ENCODE measurements at regions not wholly inside any gene's neighbourhood (a gene's known extent, or its start where the extent isn't known, plus 50 kb on each side); places are given as distances from the start of the nearest gene placed in this dataset.

GRCh38 chr20:24151621-24152294 lies 163.2 kb upstream of the GGTLC1 start:
- Histone ChIP-seq H3K4me1 (ENCODE audit: control insufficient read depth in 1 of 2, insufficient read depth in 2 of 2, low read length in 2 of 2) (no peaks in the 10 kb centered on the region), H3K9me3 (ENCODE audit: control insufficient read depth in 1 of 2, low read length in 2 of 2) (no peaks in the 10 kb centered on the region), H3K27ac (ENCODE audit: low read depth, low read length) (no peak overlapping the region)

GRCh38 chr20:24150406-24150805 lies 161.8 kb upstream of the GGTLC1 start:
- H3K4me3 ChIP-seq (ENCODE audit: low read depth in 1 of 2, low read length in 2 of 2): no peak overlapping the region
- H3K9me3 ChIP-seq (ENCODE audit: control insufficient read depth in 1 of 2, low read length in 2 of 2): no peaks in the 10 kb centered on the region
- no peaks in the 10 kb centered on the region for H3K4me1 ChIP-seq (ENCODE audit: control insufficient read depth in 1 of 2, insufficient read depth in 2 of 2, low read length in 2 of 2)
- no peaks in the 10 kb centered on the region for H3K36me3 ChIP-seq (ENCODE audit: control insufficient read depth in 1 of 2, insufficient read depth in 2 of 2, low read length in 2 of 2)
- H3K27me3 ChIP-seq (ENCODE audit: control insufficient read depth in 1 of 2, insufficient read depth in 2 of 2, low read length in 2 of 2): no peaks in the 10 kb centered on the region
- no peak overlapping the region for H3K9ac ChIP-seq (ENCODE audit: low read depth in 1 of 2, low read length in 2 of 2)
- H3K27ac ChIP-seq (ENCODE audit: low read depth, low read length): no peak overlapping the region

More at GRCh38 chr20:24151621-24152294, 163.2 kb upstream of the GGTLC1 start:
- Histone ChIP-seq H3K4me3 (ENCODE audit: low read depth in 1 of 2, low read length in 2 of 2) (no peak overlapping the region), H3K27me3 (ENCODE audit: control insufficient read depth in 1 of 2, insufficient read depth in 2 of 2, low read length in 2 of 2) (no peaks in the 10 kb centered on the region), H3K9ac (ENCODE audit: low read depth in 1 of 2, low read length in 2 of 2) (no peak overlapping the region), H3K36me3 (ENCODE audit: control insufficient read depth in 1 of 2, insufficient read depth in 2 of 2, low read length in 2 of 2) (no peaks in the 10 kb centered on the region)

- Histone ChIP-seq H3K4me1 (ENCODE audit: control insufficient read depth in 1 of 2, insufficient read depth in 2 of 2, low read length in 2 of 2) (no peaks in the 10 kb centered on the region), H3K9me3 (ENCODE audit: control insufficient read depth in 1 of 2, low read length in 2 of 2) (no peaks in the 10 kb centered on the region), H3K27me3 (ENCODE audit: control insufficient read depth in 1 of 2, insufficient read depth in 2 of 2, low read length in 2 of 2) (no peaks in the 10 kb centered on the region), H3K9ac (ENCODE audit: low read depth in 1 of 2, low read length in 2 of 2) (no peak overlapping the region), H3K36me3 (ENCODE audit: control insufficient read depth in 1 of 2, insufficient read depth in 2 of 2, low read length in 2 of 2) (no peaks in the 10 kb centered on the region), H3K27ac (ENCODE audit: low read depth, low read length) (no peak overlapping the region), H3K4me3 (ENCODE audit: low read depth in 1 of 2, low read length in 2 of 2) (no peak overlapping the region)
Measured at GRCh38 chr20:24149881-24150307, 161.3 kb upstream of the GGTLC1 start.

- no peak overlapping the region for H3K27ac ChIP-seq (ENCODE audit: low read depth, low read length)
- H3K27me3 ChIP-seq (ENCODE audit: control insufficient read depth in 1 of 2, insufficient read depth in 2 of 2, low read length in 2 of 2): no peaks in the 10 kb centered on the region
- H3K4me3 ChIP-seq (ENCODE audit: low read depth in 1 of 2, low read length in 2 of 2): no peak overlapping the region
- no peak overlapping the region for H3K9ac ChIP-seq (ENCODE audit: low read depth in 1 of 2, low read length in 2 of 2)
- no peaks in the 10 kb centered on the region for H3K4me1 ChIP-seq (ENCODE audit: control insufficient read depth in 1 of 2, insufficient read depth in 2 of 2, low read length in 2 of 2)
- no peaks in the 10 kb centered on the region for H3K36me3 ChIP-seq (ENCODE audit: control insufficient read depth in 1 of 2, insufficient read depth in 2 of 2, low read length in 2 of 2)
- no peaks in the 10 kb centered on the region for H3K9me3 ChIP-seq (ENCODE audit: control insufficient read depth in 1 of 2, low read length in 2 of 2)
Measured at GRCh38 chr20:24149175-24149574, 160.6 kb upstream of the GGTLC1 start.

- H3K36me3 ChIP-seq (ENCODE audit: control insufficient read depth in 1 of 2, insufficient read depth in 2 of 2, low read length in 2 of 2): no peaks in the 10 kb centered on the region
- no peak overlapping the region for H3K9ac ChIP-seq (ENCODE audit: low read depth in 1 of 2, low read length in 2 of 2)
- no peaks in the 10 kb centered on the region for H3K9me3 ChIP-seq (ENCODE audit: control insufficient read depth in 1 of 2, low read length in 2 of 2)
- H3K27me3 ChIP-seq (ENCODE audit: control insufficient read depth in 1 of 2, insufficient read depth in 2 of 2, low read length in 2 of 2): no peaks in the 10 kb centered on the region
- H3K4me3 ChIP-seq (ENCODE audit: low read depth in 1 of 2, low read length in 2 of 2): no peak overlapping the region
- H3K27ac ChIP-seq (ENCODE audit: low read depth, low read length): no peak overlapping the region
- no peaks in the 10 kb centered on the region for H3K4me1 ChIP-seq (ENCODE audit: control insufficient read depth in 1 of 2, insufficient read depth in 2 of 2, low read length in 2 of 2)
Measured at GRCh38 chr20:24148372-24148771, 159.8 kb upstream of the GGTLC1 start.

DNA sequence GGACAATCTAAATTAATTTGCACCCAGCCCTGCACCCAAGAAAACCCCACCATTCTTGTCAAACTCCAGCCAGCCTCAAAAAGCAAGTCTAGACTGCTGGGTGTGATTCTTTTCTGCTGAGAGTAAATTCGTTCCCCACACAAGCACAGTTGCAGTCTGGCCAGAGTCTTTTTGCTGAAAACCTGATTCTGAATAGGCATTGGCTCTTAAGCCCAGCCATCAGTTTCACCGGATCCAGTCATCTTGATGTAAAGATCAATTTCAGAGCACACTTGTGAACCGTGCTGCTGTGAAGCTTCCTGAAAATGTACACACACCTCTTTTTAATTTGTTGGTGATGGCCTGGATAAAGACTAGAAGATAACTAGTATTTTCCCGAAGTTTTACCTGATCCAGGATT lies 159.4 kb upstream of the GGTLC1 start:
- Histone ChIP-seq H3K4me3 (ENCODE audit: low read depth in 1 of 2, low read length in 2 of 2) (no peak overlapping the region), H3K4me1 (ENCODE audit: control insufficient read depth in 1 of 2, insufficient read depth in 2 of 2, low read length in 2 of 2) (no peaks in the 10 kb centered on the region), H3K9me3 (ENCODE audit: control insufficient read depth in 1 of 2, low read length in 2 of 2) (no peaks in the 10 kb centered on the region)

GRCh38 chr20:24147479-24147878 lies 158.9 kb upstream of the GGTLC1 start:
- H3K4me1 ChIP-seq (ENCODE audit: control insufficient read depth in 1 of 2, insufficient read depth in 2 of 2, low read length in 2 of 2): no peaks in the 10 kb centered on the region
- H3K27ac ChIP-seq (ENCODE audit: low read depth, low read length): no peak overlapping the region
- no peak overlapping the region for H3K9ac ChIP-seq (ENCODE audit: low read depth in 1 of 2, low read length in 2 of 2)
- no peaks in the 10 kb centered on the region for H3K9me3 ChIP-seq (ENCODE audit: control insufficient read depth in 1 of 2, low read length in 2 of 2)
- H3K4me3 ChIP-seq (ENCODE audit: low read depth in 1 of 2, low read length in 2 of 2): no peak overlapping the region
- no peaks in the 10 kb centered on the region for H3K36me3 ChIP-seq (ENCODE audit: control insufficient read depth in 1 of 2, insufficient read depth in 2 of 2, low read length in 2 of 2)
- H3K27me3 ChIP-seq (ENCODE audit: control insufficient read depth in 1 of 2, insufficient read depth in 2 of 2, low read length in 2 of 2): no peaks in the 10 kb centered on the region

More for the DNA sequence above, 159.4 kb upstream of the GGTLC1 start:
- no peaks in the 10 kb centered on the region for H3K27me3 ChIP-seq (ENCODE audit: control insufficient read depth in 1 of 2, insufficient read depth in 2 of 2, low read length in 2 of 2)
- H3K36me3 ChIP-seq (ENCODE audit: control insufficient read depth in 1 of 2, insufficient read depth in 2 of 2, low read length in 2 of 2): no peaks in the 10 kb centered on the region
- no peak overlapping the region for H3K27ac ChIP-seq (ENCODE audit: low read depth, low read length)
- H3K9ac ChIP-seq (ENCODE audit: low read depth in 1 of 2, low read length in 2 of 2): no peak overlapping the region

GRCh38 chr20:24146231-24146634 lies 157.7 kb upstream of the GGTLC1 start:
- Histone ChIP-seq H3K9me3 (ENCODE audit: control insufficient read depth in 1 of 2, low read length in 2 of 2) (no peaks in the 10 kb centered on the region), H3K27me3 (ENCODE audit: control insufficient read depth in 1 of 2, insufficient read depth in 2 of 2, low read length in 2 of 2) (no peaks in the 10 kb centered on the region), H3K36me3 (ENCODE audit: control insufficient read depth in 1 of 2, insufficient read depth in 2 of 2, low read length in 2 of 2) (no peaks in the 10 kb centered on the region), H3K9ac (ENCODE audit: low read depth in 1 of 2, low read length in 2 of 2) (no peak overlapping the region), H3K4me3 (ENCODE audit: low read depth in 1 of 2, low read length in 2 of 2) (no peak overlapping the region), H3K4me1 (ENCODE audit: control insufficient read depth in 1 of 2, insufficient read depth in 2 of 2, low read length in 2 of 2) (no peaks in the 10 kb centered on the region), H3K27ac (ENCODE audit: low read depth, low read length) (no peak overlapping the region)

- no peak overlapping the region for H3K4me3 ChIP-seq (ENCODE audit: low read depth in 1 of 2, low read length in 2 of 2)
- H3K27me3 ChIP-seq (ENCODE audit: control insufficient read depth in 1 of 2, insufficient read depth in 2 of 2, low read length in 2 of 2): no peaks in the 10 kb centered on the region
- H3K4me1 ChIP-seq (ENCODE audit: control insufficient read depth in 1 of 2, insufficient read depth in 2 of 2, low read length in 2 of 2): no peaks in the 10 kb centered on the region
- H3K9ac ChIP-seq (ENCODE audit: low read depth in 1 of 2, low read length in 2 of 2): no peak overlapping the region
- H3K36me3 ChIP-seq (ENCODE audit: control insufficient read depth in 1 of 2, insufficient read depth in 2 of 2, low read length in 2 of 2): no peaks in the 10 kb centered on the region
- H3K9me3 ChIP-seq (ENCODE audit: control insufficient read depth in 1 of 2, low read length in 2 of 2): no peaks in the 10 kb centered on the region
- no peak overlapping the region for H3K27ac ChIP-seq (ENCODE audit: low read depth, low read length)
Measured at GRCh38 chr20:24144371-24144770, 155.8 kb upstream of the GGTLC1 start.

GRCh38 chr20:24141111-24141510 lies 152.5 kb upstream of the GGTLC1 start:
- H3K36me3 ChIP-seq (ENCODE audit: control insufficient read depth in 1 of 2, insufficient read depth in 2 of 2, low read length in 2 of 2): no peaks in the 10 kb centered on the region
- no peak overlapping the region for H3K4me3 ChIP-seq (ENCODE audit: low read depth in 1 of 2, low read length in 2 of 2)
- no peak overlapping the region for H3K9ac ChIP-seq (ENCODE audit: low read depth in 1 of 2, low read length in 2 of 2)
- H3K9me3 ChIP-seq (ENCODE audit: control insufficient read depth in 1 of 2, low read length in 2 of 2): no peaks in the 10 kb centered on the region
- H3K27me3 ChIP-seq (ENCODE audit: control insufficient read depth in 1 of 2, insufficient read depth in 2 of 2, low read length in 2 of 2): no peaks in the 10 kb centered on the region
- no peak overlapping the region for H3K27ac ChIP-seq (ENCODE audit: low read depth, low read length)
- no peaks in the 10 kb centered on the region for H3K4me1 ChIP-seq (ENCODE audit: control insufficient read depth in 1 of 2, insufficient read depth in 2 of 2, low read length in 2 of 2)

Data from duodenal mucosa (tissue), 2 donors.